ENCODE measurements at regions not wholly inside any gene's neighbourhood (a gene's known extent, or its start where the extent isn't known, plus 50 kb on each side); places are given as distances from the start of the nearest gene placed in this dataset.

- DNase-seq: no peak
These were observed 115.9 kb upstream of the ARHGAP28 start for GRCh38 chr18:6613581-6613980.

- DNase-seq: no peak
These were observed 114.6 kb upstream of the ARHGAP28 start for GRCh38 chr18:6614952-6615351.

- no peak for DNase-seq
These were observed 112.5 kb upstream of the ARHGAP28 start for GRCh38 chr18:6616981-6617380.

GRCh38 chr18:6621437-6621836 lies 108.1 kb upstream of the ARHGAP28 start:
- DNase-seq: no peak

GRCh38 chr18:6623278-6623677 lies 106.2 kb upstream of the ARHGAP28 start:
- DNase-seq: no peak

GRCh38 chr18:6624271-6624660 lies 105.2 kb upstream of the ARHGAP28 start:
- no peak for DNase-seq

GRCh38 chr18:6624661-6625311 lies 104.7 kb upstream of the ARHGAP28 start:
- DNase-seq: no peak

GRCh38 chr18:6625481-6625880 lies 104.0 kb upstream of the ARHGAP28 start:
- no peak for DNase-seq

- no peak for DNase-seq
These were observed 103.1 kb upstream of the ARHGAP28 start for GRCh38 chr18:6626457-6626856.

GRCh38 chr18:6627645-6628044 lies 101.9 kb upstream of the ARHGAP28 start:
- DNase-seq: no peak

- DNase-seq: no peak
These were observed 101.3 kb upstream of the ARHGAP28 start for GRCh38 chr18:6628187-6628586.

GRCh38 chr18:6629635-6630140 lies 99.8 kb upstream of the ARHGAP28 start:
- DNase-seq: no peak

- DNase-seq: no peak
These were observed 96.2 kb upstream of the ARHGAP28 start for GRCh38 chr18:6633310-6633709.

- no peak for DNase-seq
These were observed 93.4 kb upstream of the ARHGAP28 start for GRCh38 chr18:6636091-6636490.

- DNase-seq: no peak
These were observed 91.1 kb upstream of the ARHGAP28 start for GRCh38 chr18:6638447-6638846.

- no peak for DNase-seq
These were observed 90.2 kb upstream of the ARHGAP28 start for GRCh38 chr18:6639305-6639704.

GRCh38 chr18:6644836-6645627 lies 84.5 kb upstream of the ARHGAP28 start:
- no peak for DNase-seq

- no peak for DNase-seq
These were observed 82.7 kb upstream of the ARHGAP28 start for GRCh38 chr18:6646801-6647200.

- no peak for DNase-seq
These were observed 80.9 kb upstream of the ARHGAP28 start for GRCh38 chr18:6648581-6648980.

GRCh38 chr18:6649421-6650126 lies 79.9 kb upstream of the ARHGAP28 start:
- DNase-seq: no peak

GRCh38 chr18:6650127-6650507 lies 79.4 kb upstream of the ARHGAP28 start:
- no peak for DNase-seq

- no peak for DNase-seq
These were observed 78.8 kb upstream of the ARHGAP28 start for GRCh38 chr18:6650747-6651146.

- DNase-seq: no peak
These were observed 77.4 kb upstream of the ARHGAP28 start for GRCh38 chr18:6652098-6652497.

GRCh38 chr18:6653880-6654279 lies 75.6 kb upstream of the ARHGAP28 start:
- DNase-seq: no peak

Measured in NCI-H1694 (cell line).